Natural killer cell (primary cell): ENCODE measurements at regions not wholly inside any gene's neighbourhood (a gene's known extent, or its start where the extent isn't known, plus 50 kb on each side); places are given as distances from the start of the nearest gene placed in this dataset.

Source experiments
- ATAC-seq, 3 donors: fragments of 150-1000 bp in 2 of 3; fragments of 200-7000 bp in 1 of 3; cut with Tn5 transposase; 1 replicate in 1 of 3; 2 replicates in 2 of 3; pipeline ENCODE4 v1.10.0; 2021; ENCODE audit warnings: mild to moderate bottlenecking in 2 of 3, moderate library complexity in 2 of 3
- DNase-seq, 2 donors: peaks; one replicate each; pipeline versions ENCODE4 v3.0.0 to v3.0.0-alpha.2; 2013 to 2021; ENCODE audit warnings: mixed read lengths in 1 of 2
- H3K27ac ChIP-seq: one replicate; pipeline ENCODE4 v1.5.1; 2013; ENCODE audit warnings: mild to moderate bottlenecking, low read length
- H3K27me3 ChIP-seq: one replicate; pipeline ENCODE4 v1.6.1; 2013; ENCODE audit warnings: low read length; ENCODE audit not compliant: control insufficient read depth, insufficient read depth
- H3K36me3 ChIP-seq: one replicate; pipeline ENCODE4 v1.6.1; 2013; ENCODE audit warnings: low read length; ENCODE audit not compliant: control insufficient read depth, insufficient read depth
- H3K4me1 ChIP-seq: one replicate; pipeline ENCODE4 v1.6.1; 2013; ENCODE audit warnings: low read length; ENCODE audit not compliant: control insufficient read depth, insufficient read depth
- H3K4me3 ChIP-seq: one replicate; pipeline ENCODE4 v1.5.1; 2013; ENCODE audit warnings: low read length
- H3K9me3 ChIP-seq: one replicate; pipeline ENCODE4 v1.6.1; 2013; ENCODE audit warnings: low read length; ENCODE audit not compliant: control insufficient read depth, insufficient read depth
- H3K27ac Mint-ChIP-seq, 2 donors: one replicate each; pipeline ENCODE4 v1.8.0; 2022; ENCODE audit warnings: mild to moderate bottlenecking in 2 of 2, mixed read lengths in 2 of 2, moderate library complexity in 1 of 2
- H3K27me3 Mint-ChIP-seq, 2 donors: one replicate each; pipeline ENCODE4 v1.8.0; 2022; ENCODE audit warnings: low read depth in 2 of 2, mixed read lengths in 2 of 2
- H3K36me3 Mint-ChIP-seq: one replicate; pipeline ENCODE4 v1.8.0; 2022; ENCODE audit warnings: mixed read lengths
- H3K4me1 Mint-ChIP-seq, 2 donors: one replicate each; pipeline ENCODE4 v1.8.0; 2022; ENCODE audit warnings: mixed read lengths in 2 of 2
- H3K4me3 Mint-ChIP-seq: one replicate; pipeline ENCODE4 v1.8.0; 2022; ENCODE audit warnings: mild to moderate bottlenecking, moderate library complexity, mixed read lengths
- H3K9me3 Mint-ChIP-seq, 2 donors: one replicate each; pipeline ENCODE4 v1.8.0; 2022; ENCODE audit warnings: mixed read lengths in 2 of 2
- CTCF ChIP-seq: fragments of 200-600 bp; IDR thresholded peaks from one replicate; pipeline ENCODE4 v1.8.0; 2022; ENCODE audit warnings: antibody characterized with exemption
- WGBS: methylation state at CpG from one replicate; pipeline ENCODE4 v1.1.7; 2013; ENCODE audit warnings: missing lambda C conversion rate; ENCODE audit not compliant: insufficient coverage; 5-methylcytosine and 5-hydroxymethylcytosine counted together
- intact Hi-C: fragments of 100-400 bp; cut with micrococcal nuclease; formaldehyde crosslinking; loops from one replicate; pipeline ENCODE4 v1.14.2; 2022

DNA sequence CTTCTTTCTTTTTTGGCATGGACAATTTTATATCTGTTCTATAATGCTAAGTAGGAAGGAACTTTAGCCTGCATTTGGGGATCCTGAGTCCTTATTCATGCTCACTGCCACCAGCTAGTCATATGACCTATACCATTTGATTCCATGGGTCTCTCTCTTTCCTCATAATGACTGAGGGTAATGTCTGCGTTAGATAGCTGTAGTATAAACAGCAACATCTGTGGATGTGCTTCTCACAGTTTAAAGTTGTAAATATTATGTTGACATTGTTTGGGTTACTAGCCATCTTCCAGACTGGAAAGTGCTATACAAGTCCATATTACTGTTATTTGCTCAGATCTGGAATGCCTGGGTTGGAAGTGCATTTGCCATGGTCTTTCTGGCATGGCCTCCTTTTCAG lies 274.9 kb upstream of the SEMA6D start:
- Histone ChIP-seq H3K4me3 (no peak overlapping the region), H3K36me3 (no peaks in the 10 kb centered on the region), H3K27ac (no peak overlapping the region), H3K9me3 (no peaks in the 10 kb centered on the region), H3K27me3 (no peaks in the 10 kb centered on the region), H3K4me1 (no peaks in the 10 kb centered on the region)
- ATAC-seq, result no peak
- Mint-ChIP-seq H3K9me3 (peaks cover 5 to 10% of the 10 kb centered on the region in 2 donors), H3K36me3 (no peaks in the 10 kb centered on the region), H3K4me1 (no peaks in the 10 kb centered on the region), H3K27ac (no peak overlapping the region), H3K27me3 (peaks cover 7 to 38% of the 10 kb centered on the region in 2 donors), H3K4me3 (no peak overlapping the region)
- intact Hi-C loops, result no loop called here
- no peak for DNase-seq
- WGBS, result 100% methylated on average over 1 of the region's 1 CpG
- no peak for TF ChIP-seq CTCF

GRCh38 chr15:47443839-47444238 lies 273.5 kb upstream of the SEMA6D start:
- no peak overlapping the region for H3K27ac Mint-ChIP-seq

DNA sequence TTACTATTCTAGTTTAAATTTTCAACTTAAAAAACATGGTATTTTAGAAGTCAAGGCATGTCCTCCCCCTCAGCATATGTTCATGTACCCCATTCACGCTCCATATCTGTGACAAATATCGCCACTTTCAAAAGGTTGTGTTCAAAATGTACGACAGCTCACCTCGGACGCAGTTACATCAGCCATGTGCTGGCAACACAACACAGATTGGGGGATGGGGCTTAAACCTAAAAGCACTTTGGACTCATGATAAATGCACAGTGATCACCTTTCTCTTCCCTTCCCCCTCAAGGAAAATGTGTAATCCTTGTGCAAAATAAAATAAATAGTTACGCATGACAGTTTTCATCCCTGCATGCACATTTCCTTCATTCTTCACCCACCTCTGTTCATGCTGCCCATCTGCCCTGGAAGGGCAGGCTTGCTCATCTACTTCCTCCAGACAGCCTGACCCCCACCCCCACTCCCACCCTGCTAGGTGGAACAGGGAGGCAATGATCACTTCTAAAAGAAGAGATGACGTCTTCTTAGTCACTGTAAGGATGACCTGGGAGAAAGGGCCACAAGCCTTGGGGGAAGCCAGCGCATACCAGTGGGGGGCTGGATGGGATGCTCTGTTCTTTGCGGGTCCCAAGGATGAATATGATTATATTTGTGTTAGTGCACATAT lies 271.4 kb upstream of the SEMA6D start:
- H3K9me3 ChIP-seq, result no peaks in the 10 kb centered on the region
- no peak overlapping the region for H3K4me3 ChIP-seq
- no peak overlapping the region for H3K4me3 Mint-ChIP-seq
- ATAC-seq (no peak), DNase-seq (no peak)
- no peak for TF ChIP-seq CTCF
- no peak overlapping the region for H3K27ac Mint-ChIP-seq
- H3K27me3 Mint-ChIP-seq, result peaks cover 0 to 50% of the 10 kb centered on the region in 2 donors
- intact Hi-C loops, result no loop called here
- WGBS, result 95% methylated on average over 9 of the region's 9 CpGs
- no peaks in the 10 kb centered on the region for H3K36me3 Mint-ChIP-seq
- no peak overlapping the region for H3K27ac ChIP-seq
- no peaks in the 10 kb centered on the region for H3K27me3 ChIP-seq
- H3K9me3 Mint-ChIP-seq, result peaks cover 0 to 2% of the 10 kb centered on the region in 2 donors
- no peaks in the 10 kb centered on the region for H3K36me3 ChIP-seq
- H3K4me1 ChIP-seq, result no peaks in the 10 kb centered on the region
- H3K4me1 Mint-ChIP-seq, result no peaks in the 10 kb centered on the region

More at GRCh38 chr15:47443839-47444238, 273.5 kb upstream of the SEMA6D start:
- Mint-ChIP-seq H3K27me3 (peaks cover 7 to 52% of the 10 kb centered on the region in 2 donors), H3K4me3 (no peak overlapping the region), H3K4me1 (no peaks in the 10 kb centered on the region), H3K36me3 (no peaks in the 10 kb centered on the region), H3K9me3 (peaks cover 5 to 7% of the 10 kb centered on the region in 2 donors)
- intact Hi-C loops, result no loop called here
- no peak overlapping the region for H3K4me3 ChIP-seq
- ATAC-seq (no peak), DNase-seq (no peak)
- H3K27me3 ChIP-seq, result no peaks in the 10 kb centered on the region
- no peaks in the 10 kb centered on the region for H3K36me3 ChIP-seq
- TF ChIP-seq CTCF, result no peak
- no peaks in the 10 kb centered on the region for H3K4me1 ChIP-seq
- no CpG with 5 or more reads among the region's 2 CpGs for WGBS
- no peak overlapping the region for H3K27ac ChIP-seq
- H3K9me3 ChIP-seq, result no peaks in the 10 kb centered on the region
